OCI-LY7 (cell line): ENCODE measurements at regions not wholly inside any gene's neighbourhood (a gene's known extent, or its start where the extent isn't known, plus 50 kb on each side); places are given as distances from the start of the nearest gene placed in this dataset.

Source experiments
- EZH2phosphoT487 ChIP-seq: fragments of 200-600 bp; sonication (generic); IDR thresholded peaks from 2 replicates; pipeline ENCODE4 v1.6.1; 2018; ENCODE audit warnings: low read depth, borderline replicate concordance, mild to moderate bottlenecking, mixed run types, antibody characterized with exemption, low read length, moderate library complexity, mixed read lengths
- TF ChIP-seq, protein P1 (sequence below): fragments of 200-600 bp; sonication (generic); conservative IDR thresholded peaks from 2 replicates; pipeline ENCODE4 v1.5.1; 2014; ENCODE audit warnings: mild to moderate bottlenecking, antibody characterized with exemption, low read length, moderate library complexity, mixed read lengths

DNA sequence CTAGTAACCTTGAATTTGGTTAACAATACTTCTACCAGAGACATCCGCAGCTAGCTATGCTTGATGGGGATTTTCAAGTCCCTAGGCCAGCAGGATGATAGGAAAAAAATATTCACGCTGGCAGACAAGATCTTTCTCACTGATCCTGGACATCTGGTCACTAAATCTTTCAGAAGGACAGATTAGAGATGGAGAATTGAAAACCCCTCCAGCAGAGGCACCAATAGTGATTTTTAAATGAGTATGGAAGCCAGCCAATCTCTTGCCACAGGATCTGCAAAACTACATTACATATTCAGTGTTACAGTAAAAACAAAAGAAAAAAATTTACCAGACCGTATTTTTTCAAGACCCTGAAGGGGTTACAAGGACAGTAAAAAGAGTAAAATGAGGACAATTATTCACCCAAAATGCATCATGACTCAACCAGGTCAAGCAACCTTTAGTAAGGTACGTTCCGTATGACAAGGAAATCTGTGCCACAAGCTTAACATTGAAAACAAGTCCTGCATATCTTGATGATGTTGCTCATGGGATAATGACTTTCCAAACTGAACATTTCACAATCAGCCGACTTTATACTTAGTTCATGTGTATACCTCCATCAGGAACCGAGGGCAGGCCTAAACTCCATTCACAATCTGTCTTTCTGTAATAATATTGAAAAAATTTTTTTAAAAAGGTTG is 239.5 kb downstream of the GXYLT1 start:
- TF ChIP-seq, protein P1, sequence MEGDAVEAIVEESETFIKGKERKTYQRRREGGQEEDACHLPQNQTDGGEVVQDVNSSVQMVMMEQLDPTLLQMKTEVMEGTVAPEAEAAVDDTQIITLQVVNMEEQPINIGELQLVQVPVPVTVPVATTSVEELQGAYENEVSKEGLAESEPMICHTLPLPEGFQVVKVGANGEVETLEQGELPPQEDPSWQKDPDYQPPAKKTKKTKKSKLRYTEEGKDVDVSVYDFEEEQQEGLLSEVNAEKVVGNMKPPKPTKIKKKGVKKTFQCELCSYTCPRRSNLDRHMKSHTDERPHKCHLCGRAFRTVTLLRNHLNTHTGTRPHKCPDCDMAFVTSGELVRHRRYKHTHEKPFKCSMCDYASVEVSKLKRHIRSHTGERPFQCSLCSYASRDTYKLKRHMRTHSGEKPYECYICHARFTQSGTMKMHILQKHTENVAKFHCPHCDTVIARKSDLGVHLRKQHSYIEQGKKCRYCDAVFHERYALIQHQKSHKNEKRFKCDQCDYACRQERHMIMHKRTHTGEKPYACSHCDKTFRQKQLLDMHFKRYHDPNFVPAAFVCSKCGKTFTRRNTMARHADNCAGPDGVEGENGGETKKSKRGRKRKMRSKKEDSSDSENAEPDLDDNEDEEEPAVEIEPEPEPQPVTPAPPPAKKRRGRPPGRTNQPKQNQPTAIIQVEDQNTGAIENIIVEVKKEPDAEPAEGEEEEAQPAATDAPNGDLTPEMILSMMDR: no peak
- TF ChIP-seq EZH2phosphoT487: no peak
